Caco-2 (cell line): ENCODE measurements at regions not wholly inside any gene's neighbourhood (a gene's known extent, or its start where the extent isn't known, plus 50 kb on each side); places are given as distances from the start of the nearest gene placed in this dataset.

ENCODE experiments used
- BruUV-seq: library from RNA; stranded (reverse); fragments of 400-500 nt; replicated peaks from 2 replicates; lab custom pipeline; 2021; lab: Mats Ljungman, UMichigan
- CTCF ChIA-PET: fragments of 300-600 bp; sonication (Branson Sonifier 250); formaldehyde crosslinking; loops from one replicate; lab custom pipeline; 2022; ENCODE audit warnings: antibody characterized with exemption; lab: Charles Lee
- POLR2A ChIA-PET: fragments of 300-600 bp; sonication (Branson Sonifier 250); formaldehyde crosslinking; loops from one replicate; lab custom pipeline; 2022; ENCODE audit warnings: antibody characterized with exemption; lab: Charles Lee
- DNase-seq, 2 experiments: peaks; one replicate each; pipeline versions ENCODE4 v3.0.0 to v3.0.0-alpha.2; 2020 to 2022
- H3K27me3 ChIP-seq: replicated peaks from 2 replicates; pipeline ENCODE4 v1.6.0; 2011; ENCODE audit warnings: low read length; ENCODE audit not compliant: control insufficient read depth, insufficient read depth
- H3K36me3 ChIP-seq: 2 replicates; pipeline ENCODE4 v1.5.1; 2011; ENCODE audit warnings: low read length; ENCODE audit not compliant: control insufficient read depth, insufficient read depth
- H3K4me1 ChIP-seq: fragments of 250-450 bp; sonication (Bioruptor Pico); 2 replicates; pipeline ENCODE4 v1.5.1; 2020; ENCODE audit warnings: mild to moderate bottlenecking
- H3K4me3 ChIP-seq: 2 replicates; pipeline ENCODE4 v1.5.1; 2011; ENCODE audit warnings: low read depth, mild to moderate bottlenecking, control low read depth, low read length
- H3K9me3 ChIP-seq: fragments of 250-450 bp; sonication (Bioruptor Pico); 2 replicates; pipeline ENCODE4 v1.5.1; 2020; ENCODE audit warnings: mild to moderate bottlenecking, moderate library complexity
- H3K27ac Mint-ChIP-seq: one replicate; pipeline ENCODE4 v1.8.0; 2022; ENCODE audit warnings: mixed read lengths; ENCODE audit not compliant: unreplicated experiment
- H3K27me3 Mint-ChIP-seq: one replicate; pipeline ENCODE4 v1.8.0; 2022; ENCODE audit warnings: mixed read lengths; ENCODE audit not compliant: insufficient read depth, unreplicated experiment
- H3K36me3 Mint-ChIP-seq: one replicate; pipeline ENCODE4 v1.8.0; 2022; ENCODE audit warnings: mild to moderate bottlenecking, mixed read lengths; ENCODE audit not compliant: insufficient read depth, unreplicated experiment
- H3K4me1 Mint-ChIP-seq: one replicate; pipeline ENCODE4 v1.8.0; 2022; ENCODE audit warnings: low read depth, mixed read lengths; ENCODE audit not compliant: unreplicated experiment
- H3K4me3 Mint-ChIP-seq: one replicate; pipeline ENCODE4 v1.8.0; 2022; ENCODE audit warnings: mild to moderate bottlenecking, moderate library complexity, mixed read lengths; ENCODE audit not compliant: unreplicated experiment
- H3K9me3 Mint-ChIP-seq: one replicate; pipeline ENCODE4 v1.8.0; 2022; ENCODE audit warnings: mixed read lengths; ENCODE audit not compliant: unreplicated experiment
- intact Hi-C: fragments of 100-400 bp; cut with micrococcal nuclease; formaldehyde crosslinking; loops from one replicate; pipeline ENCODE4 v1.10.0; 2022; ENCODE audit not compliant: unreplicated experiment
- TF ChIP-seq, protein P1 (sequence below), 2 experiments: fragments of 200-600 bp in 1 of 2; IDR thresholded peaks; 1 replicate in 1 of 2; 2 replicates in 1 of 2; pipeline versions ENCODE4 v1.5.1 to v1.8.0; 2011 to 2022; ENCODE audit warnings: antibody characterized with exemption in 1 of 2, control low read depth in 1 of 2, inconsistent platforms in 1 of 2, low read depth in 1 of 2, low read length in 1 of 2, mild to moderate bottlenecking in 1 of 2, moderate library complexity in 1 of 2; ENCODE audit not compliant: insufficient read depth in 1 of 2, severe bottlenecking in 1 of 2, unreplicated experiment in 1 of 2

DNA sequence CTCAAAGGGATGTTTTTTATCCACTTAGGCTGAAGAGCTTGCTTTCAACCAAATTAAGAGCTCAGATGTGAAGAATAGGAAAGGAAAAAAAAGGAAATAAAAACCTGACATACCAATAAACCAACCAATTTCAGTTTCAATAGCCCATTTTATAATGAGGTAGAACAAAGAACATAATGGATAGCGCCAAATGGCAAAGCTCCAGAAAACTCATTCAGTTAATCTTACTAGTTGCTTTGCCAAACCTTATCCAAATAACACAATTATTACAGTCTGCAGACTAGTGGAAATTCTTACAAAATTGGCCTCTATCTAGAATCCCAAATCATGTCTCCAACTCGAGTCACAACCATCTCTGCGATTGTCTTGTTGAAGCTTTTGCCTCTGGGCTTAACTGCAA, 337.0 kb downstream of the CRPPA start:
- intact Hi-C loops = loop anchor here (1.0 kb wide), 1 partner anchor 14 kb away; no protein-coding TSS in a partner anchor
- H3K27ac Mint-ChIP-seq = peak overlapping the region; percentile 76
- no TSS peak for BruUV-seq

GRCh38 chr7:16083931-16084330, 337.4 kb downstream of the CRPPA start:
- peaks cover 30% of the 10 kb centered on the region for H3K9me3 Mint-ChIP-seq
- H3K27me3 Mint-ChIP-seq = no peaks in the 10 kb centered on the region
- ChIA-PET CTCF (no interaction called here), POLR2A (no interaction called here)
- TF ChIP-seq, protein P1, sequence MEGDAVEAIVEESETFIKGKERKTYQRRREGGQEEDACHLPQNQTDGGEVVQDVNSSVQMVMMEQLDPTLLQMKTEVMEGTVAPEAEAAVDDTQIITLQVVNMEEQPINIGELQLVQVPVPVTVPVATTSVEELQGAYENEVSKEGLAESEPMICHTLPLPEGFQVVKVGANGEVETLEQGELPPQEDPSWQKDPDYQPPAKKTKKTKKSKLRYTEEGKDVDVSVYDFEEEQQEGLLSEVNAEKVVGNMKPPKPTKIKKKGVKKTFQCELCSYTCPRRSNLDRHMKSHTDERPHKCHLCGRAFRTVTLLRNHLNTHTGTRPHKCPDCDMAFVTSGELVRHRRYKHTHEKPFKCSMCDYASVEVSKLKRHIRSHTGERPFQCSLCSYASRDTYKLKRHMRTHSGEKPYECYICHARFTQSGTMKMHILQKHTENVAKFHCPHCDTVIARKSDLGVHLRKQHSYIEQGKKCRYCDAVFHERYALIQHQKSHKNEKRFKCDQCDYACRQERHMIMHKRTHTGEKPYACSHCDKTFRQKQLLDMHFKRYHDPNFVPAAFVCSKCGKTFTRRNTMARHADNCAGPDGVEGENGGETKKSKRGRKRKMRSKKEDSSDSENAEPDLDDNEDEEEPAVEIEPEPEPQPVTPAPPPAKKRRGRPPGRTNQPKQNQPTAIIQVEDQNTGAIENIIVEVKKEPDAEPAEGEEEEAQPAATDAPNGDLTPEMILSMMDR (IDR thresholded peaks at IDR 0.05; ENCODE audit: insufficient read depth in 1 of 2, low read depth in 1 of 2, low read length in 1 of 2, severe bottlenecking in 1 of 2, unreplicated experiment in 1 of 2) = no peak
- intact Hi-C loops = loop anchor here (1.0 kb wide), 1 partner anchor 14 kb away; no protein-coding TSS in a partner anchor
- no peak overlapping the region for H3K4me3 Mint-ChIP-seq
- no peak overlapping the region for H3K4me3 ChIP-seq
- no peaks in the 10 kb centered on the region for H3K9me3 ChIP-seq
- no peaks in the 10 kb centered on the region for H3K36me3 ChIP-seq
- H3K4me1 ChIP-seq = peaks cover 23% of the 10 kb centered on the region
- no peaks in the 10 kb centered on the region for H3K36me3 Mint-ChIP-seq
- BruUV-seq = no TSS peak
- peak overlapping the region; percentile 76 for H3K27ac Mint-ChIP-seq
- no peaks in the 10 kb centered on the region for H3K27me3 ChIP-seq
- DNase-seq = peak in 1 of 2 experiments; percentile 12
- H3K4me1 Mint-ChIP-seq = peaks cover 33% of the 10 kb centered on the region

More for the DNA sequence above, 337.0 kb downstream of the CRPPA start:
- peaks cover 23% of the 10 kb centered on the region for H3K4me1 ChIP-seq
- no peaks in the 10 kb centered on the region for H3K36me3 ChIP-seq
- DNase-seq = no peak
- H3K4me1 Mint-ChIP-seq = peaks cover 29% of the 10 kb centered on the region
- peaks cover 26% of the 10 kb centered on the region for H3K9me3 Mint-ChIP-seq
- ChIA-PET CTCF (no interaction called here), POLR2A (no interaction called here)
- H3K27me3 Mint-ChIP-seq = no peaks in the 10 kb centered on the region
- H3K36me3 Mint-ChIP-seq = no peaks in the 10 kb centered on the region
- H3K4me3 ChIP-seq = no peak overlapping the region
- H3K4me3 Mint-ChIP-seq = no peak overlapping the region
- H3K27me3 ChIP-seq = no peaks in the 10 kb centered on the region
- TF ChIP-seq, protein P1 (IDR thresholded peaks at IDR 0.05; ENCODE audit: insufficient read depth in 1 of 2, low read depth in 1 of 2, low read length in 1 of 2, severe bottlenecking in 1 of 2, unreplicated experiment in 1 of 2) = no peak
- H3K9me3 ChIP-seq = no peaks in the 10 kb centered on the region

DNA sequence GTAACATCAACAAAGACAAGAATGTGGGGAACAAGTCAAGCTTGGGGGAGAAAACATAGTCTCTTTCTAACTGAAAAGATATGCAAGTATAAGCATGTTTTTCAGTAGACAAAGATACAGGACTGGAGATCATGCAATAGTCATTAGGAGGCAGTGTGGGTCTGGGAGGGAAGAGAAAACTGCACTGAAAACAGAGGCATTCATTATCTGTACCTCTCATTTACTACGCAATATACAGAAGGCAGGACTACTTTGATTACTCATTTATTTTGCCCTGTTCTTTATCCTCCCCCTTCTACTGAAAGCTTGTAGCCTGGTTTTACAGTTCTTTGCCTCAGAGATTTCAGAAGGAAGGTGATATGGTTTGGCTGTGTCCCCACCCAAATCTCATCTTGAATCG, 341.2 kb downstream of the CRPPA start:
- ChIA-PET CTCF (no interaction called here), POLR2A (no interaction called here)
- H3K4me1 ChIP-seq = peaks cover 25% of the 10 kb centered on the region
- Mint-ChIP-seq H3K36me3 (peaks cover 6% of the 10 kb centered on the region), H3K9me3 (peaks cover 39% of the 10 kb centered on the region), H3K4me1 (peaks cover 38% of the 10 kb centered on the region), H3K4me3 (no peak overlapping the region), H3K27ac (peak overlapping the region; percentile 11), H3K27me3 (no peaks in the 10 kb centered on the region)
- H3K27me3 ChIP-seq = no peaks in the 10 kb centered on the region
- DNase-seq = no peak
- BruUV-seq = no TSS peak
- intact Hi-C loops = no loop called here
- TF ChIP-seq, protein P1 (IDR thresholded peaks at IDR 0.05; ENCODE audit: insufficient read depth in 1 of 2, low read depth in 1 of 2, low read length in 1 of 2, severe bottlenecking in 1 of 2, unreplicated experiment in 1 of 2) = no peak
- H3K4me3 ChIP-seq = no peak overlapping the region
- H3K9me3 ChIP-seq = no peaks in the 10 kb centered on the region
- no peaks in the 10 kb centered on the region for H3K36me3 ChIP-seq
